Bone marrow (tissue), 2 donors: ENCODE measurements at regions not wholly inside any gene's neighbourhood (a gene's known extent, or its start where the extent isn't known, plus 50 kb on each side); places are given as distances from the start of the nearest gene placed in this dataset.
"Not testable (repeated sequence)": the region's sequence is repeated elsewhere in the genome, so short reads cannot be mapped to it uniquely, and the experiment has no call there.

ENCODE experiments used
- DNase-seq, 2 donors: peaks; one replicate each; lab custom pipeline; 2025; lab: John Stamatoyannopoulos, UW

GRCh38 chr6:134555672-134556071, 237.8 kb upstream of the SGK1 start:
- DNase-seq = no peak

- no peak for DNase-seq
Measured at GRCh38 chr6:134553936-134554335, 236.0 kb upstream of the SGK1 start.

- DNase-seq = no peak
Measured at GRCh38 chr6:134551245-134551960, 233.5 kb upstream of the SGK1 start.

DNA sequence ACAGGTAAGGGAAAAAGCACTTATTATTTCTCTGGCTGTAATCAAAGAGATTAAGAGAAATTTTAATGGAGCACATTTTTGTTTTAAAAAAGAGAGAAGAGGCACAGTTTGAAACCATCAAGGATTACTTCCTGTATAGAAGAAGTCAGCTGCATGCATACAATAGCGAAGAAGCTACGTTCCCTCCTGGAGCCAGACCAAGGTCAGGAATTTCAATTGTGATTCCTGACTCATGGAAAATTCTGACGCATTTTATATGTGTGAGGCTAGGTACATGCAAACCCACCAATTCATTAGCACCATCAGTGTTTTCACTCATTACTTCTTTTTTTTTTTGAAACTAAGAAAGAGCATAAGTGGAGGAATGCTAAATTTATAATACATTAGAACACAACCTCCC, 232.7 kb upstream of the SGK1 start:
- DNase-seq = no peak

GRCh38 chr6:134549854-134550253, 231.9 kb upstream of the SGK1 start:
- DNase-seq = no peak

- peak in 1 of 2 donors; percentile 16 for DNase-seq
Measured at GRCh38 chr6:134546962-134547645, 229.2 kb upstream of the SGK1 start.

DNA sequence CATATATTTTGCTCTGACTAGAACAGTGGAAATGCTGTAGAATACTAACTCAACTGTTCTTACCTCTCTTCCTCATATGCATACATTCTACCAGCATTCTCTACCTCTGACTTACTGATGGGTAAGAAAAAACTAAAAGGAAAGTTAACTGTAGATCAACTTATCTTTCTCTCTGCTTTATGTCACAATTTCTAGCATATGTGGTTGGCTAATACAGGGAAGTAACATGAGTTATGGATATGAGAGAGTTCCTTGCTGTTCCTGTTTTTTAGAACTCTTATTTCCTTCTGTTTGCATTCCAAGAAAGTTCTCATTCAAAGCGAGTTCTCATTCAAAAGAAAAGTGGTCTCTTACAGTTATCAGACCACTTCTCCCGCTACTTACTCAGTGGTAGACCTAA, 226.8 kb upstream of the SGK1 start:
- DNase-seq = peak in 1 of 2 donors; percentile 47

DNA sequence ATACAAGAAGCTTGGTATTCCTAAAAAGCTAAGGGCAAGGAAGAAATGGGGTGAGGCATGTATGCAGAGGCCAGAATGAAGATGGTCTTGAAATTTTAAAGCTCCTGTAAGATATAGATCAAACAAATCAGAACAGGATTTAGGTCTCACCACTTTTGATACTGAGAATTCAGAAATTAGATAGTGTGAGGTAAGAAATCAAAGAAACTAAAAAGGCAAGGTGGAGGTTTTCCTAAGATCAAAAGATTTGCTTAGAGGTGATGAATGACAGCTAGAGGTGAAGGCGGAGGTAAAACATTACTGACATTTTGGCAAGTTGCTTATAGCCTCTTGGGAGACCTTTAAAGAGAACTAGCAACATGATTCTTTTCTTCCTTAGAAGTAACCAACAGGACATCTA, 225.2 kb upstream of the SGK1 start:
- DNase-seq = no peak

DNA sequence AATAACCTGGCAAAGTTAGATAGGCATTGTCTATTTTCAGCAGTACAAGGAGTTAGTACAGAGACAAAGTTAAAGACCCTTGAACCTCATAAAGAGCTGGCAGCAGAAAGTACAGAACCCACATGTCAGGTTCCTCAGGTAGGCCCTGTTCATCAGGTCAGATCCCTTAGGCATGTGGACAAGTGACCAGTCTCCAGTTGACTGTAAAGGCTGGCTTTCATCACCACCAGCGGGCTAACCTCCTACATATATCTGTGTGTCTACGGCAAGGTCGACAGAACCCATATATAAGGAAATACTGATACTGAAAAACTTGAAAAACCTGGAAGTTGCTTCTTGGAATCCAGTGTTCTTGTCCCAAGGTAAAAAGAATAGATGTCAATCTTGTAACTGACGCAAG, 223.1 kb upstream of the SGK1 start:
- DNase-seq = no peak

DNA sequence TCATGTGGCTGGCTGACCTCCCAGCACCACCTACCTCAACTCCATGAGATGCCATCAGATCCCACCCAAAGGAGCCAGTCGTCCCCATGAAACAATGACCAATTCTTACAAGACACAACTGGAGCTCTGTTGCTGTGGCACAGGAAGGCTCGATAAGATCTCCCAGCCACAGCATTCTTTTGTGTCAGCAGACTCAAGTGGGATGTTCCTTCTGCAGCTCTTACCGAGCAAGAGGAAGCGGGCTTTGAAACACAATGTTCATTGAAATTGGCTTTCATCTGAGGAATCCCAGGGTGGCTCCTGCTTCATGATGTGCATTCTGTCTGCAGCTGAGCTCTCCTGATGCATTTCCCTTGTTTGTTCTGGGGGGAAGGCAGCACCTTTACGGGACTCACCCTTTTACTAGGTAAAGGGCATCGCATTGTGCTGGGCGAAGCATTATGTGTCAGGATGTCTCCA, 222.0 kb upstream of the SGK1 start:
- DNase-seq = peak in 1 of 2 donors; percentile 59

DNA sequence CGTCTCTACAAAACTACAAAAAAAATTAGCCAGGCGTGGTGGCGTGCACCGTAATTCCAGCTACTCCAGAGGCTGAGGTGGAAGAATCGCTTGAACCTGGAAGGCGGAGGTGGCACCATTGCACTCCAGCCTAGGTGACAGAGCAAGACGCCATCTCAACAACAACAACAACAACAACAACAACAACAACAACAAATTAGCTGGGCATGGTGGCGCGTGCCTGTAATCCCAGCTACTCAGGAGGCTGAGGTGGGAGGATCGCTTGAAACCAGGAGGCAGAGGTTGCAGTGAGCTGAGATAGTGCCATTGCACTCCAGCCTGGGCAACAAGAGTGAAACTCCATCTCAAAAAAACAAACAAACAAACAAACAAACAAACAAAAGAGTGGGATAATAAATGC, 219.9 kb upstream of the SGK1 start:
- not testable (repeated sequence) for DNase-seq

- no peak for DNase-seq
Measured at GRCh38 chr6:134537146-134537555, 219.2 kb upstream of the SGK1 start.

GRCh38 chr6:134535831-134536230, 217.9 kb upstream of the SGK1 start:
- no peak for DNase-seq

- DNase-seq = no peak
Measured at GRCh38 chr6:134534708-134535149, 216.8 kb upstream of the SGK1 start.

DNA sequence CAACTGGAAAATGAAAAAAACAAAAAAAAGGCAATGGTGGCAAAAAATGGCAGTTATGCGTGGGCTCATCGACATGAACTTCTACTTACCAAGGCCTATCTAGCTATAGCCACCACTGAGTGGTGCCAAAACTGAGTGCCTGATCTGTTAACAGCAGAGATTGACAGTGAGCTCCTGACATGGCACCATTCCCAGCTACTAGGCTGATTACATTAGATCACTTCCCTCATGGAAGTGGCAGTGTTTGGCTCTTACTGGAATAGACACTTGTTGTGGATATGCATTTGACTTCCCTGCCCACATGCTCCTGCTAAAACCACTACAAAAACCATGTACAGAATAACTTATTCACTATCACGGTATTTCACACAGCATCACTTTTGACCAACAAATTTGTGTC, 216.1 kb upstream of the SGK1 start:
- no peak for DNase-seq

DNA sequence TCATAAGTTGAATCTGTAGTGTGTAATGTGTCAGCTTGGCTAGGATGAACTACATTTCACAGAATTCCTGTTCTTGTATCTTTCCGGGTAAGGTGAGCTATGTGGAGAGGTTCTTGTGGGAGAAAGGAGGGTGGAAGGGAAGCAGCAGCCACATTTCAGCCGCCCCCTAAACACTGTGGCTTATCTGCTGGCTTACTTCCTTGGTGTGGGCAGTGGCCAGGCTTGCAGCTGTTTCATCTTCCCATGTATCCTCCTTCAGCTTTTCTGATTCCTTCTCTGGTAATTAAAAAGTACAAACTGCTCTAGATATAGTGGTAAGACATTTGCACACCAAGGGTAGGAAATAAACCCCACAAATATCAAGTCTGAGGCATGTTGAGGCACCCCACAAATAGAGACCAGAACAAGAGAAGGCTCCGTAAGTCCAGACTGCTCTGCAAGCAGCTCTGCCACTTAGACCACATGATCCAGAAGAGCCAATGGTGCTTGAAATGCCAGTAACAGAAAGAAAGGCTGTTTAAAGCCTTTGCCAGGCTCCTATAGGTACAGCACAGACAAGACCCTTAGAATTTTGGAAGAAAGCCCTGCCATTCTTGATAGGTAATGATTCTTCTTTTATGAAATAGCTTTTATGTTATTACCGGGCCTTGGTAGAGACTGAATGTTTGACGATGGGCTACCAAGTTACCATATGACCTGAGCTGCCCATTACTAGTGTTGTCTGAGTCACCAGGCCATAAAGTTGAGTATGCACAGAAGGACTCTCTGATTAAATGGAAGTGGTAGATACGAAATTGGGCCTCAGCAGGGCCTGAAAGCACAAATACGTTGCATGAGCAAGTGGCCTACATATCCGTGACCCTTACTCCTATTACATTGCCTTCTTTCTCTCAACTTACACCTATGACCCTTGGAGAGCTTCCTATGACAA, 215.0 kb upstream of the SGK1 start:
- no peak for DNase-seq

GRCh38 chr6:134531611-134532010, 213.7 kb upstream of the SGK1 start:
- no peak for DNase-seq

- no peak for DNase-seq
Measured at GRCh38 chr6:134531188-134531551, 213.3 kb upstream of the SGK1 start.

GRCh38 chr6:134529921-134530320, 212.0 kb upstream of the SGK1 start:
- no peak for DNase-seq

DNA sequence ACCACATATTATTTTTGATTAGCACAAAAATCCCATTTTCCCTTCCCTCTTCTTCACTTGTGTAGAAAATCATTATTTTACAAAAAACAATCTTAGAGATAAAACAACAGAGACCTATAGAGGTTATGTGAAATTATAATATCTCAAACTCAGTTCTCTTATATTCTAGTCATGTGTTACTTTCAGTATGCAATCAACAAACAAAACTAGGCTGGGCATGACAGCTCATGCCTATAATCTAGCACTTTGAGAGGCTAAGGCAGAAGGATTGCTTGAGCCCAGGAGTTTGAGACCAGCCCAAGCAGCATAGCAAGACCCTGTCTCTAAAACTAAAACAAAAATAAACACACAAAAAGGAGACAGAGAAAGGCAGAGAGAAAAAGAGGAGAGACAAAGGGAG, 211.4 kb upstream of the SGK1 start:
- no peak for DNase-seq

GRCh38 chr6:134527108-134527787, 209.3 kb upstream of the SGK1 start:
- no peak for DNase-seq
